ENCODE measurements at regions not wholly inside any gene's neighbourhood (a gene's known extent, or its start where the extent isn't known, plus 50 kb on each side); places are given as distances from the start of the nearest gene placed in this dataset.

DNA sequence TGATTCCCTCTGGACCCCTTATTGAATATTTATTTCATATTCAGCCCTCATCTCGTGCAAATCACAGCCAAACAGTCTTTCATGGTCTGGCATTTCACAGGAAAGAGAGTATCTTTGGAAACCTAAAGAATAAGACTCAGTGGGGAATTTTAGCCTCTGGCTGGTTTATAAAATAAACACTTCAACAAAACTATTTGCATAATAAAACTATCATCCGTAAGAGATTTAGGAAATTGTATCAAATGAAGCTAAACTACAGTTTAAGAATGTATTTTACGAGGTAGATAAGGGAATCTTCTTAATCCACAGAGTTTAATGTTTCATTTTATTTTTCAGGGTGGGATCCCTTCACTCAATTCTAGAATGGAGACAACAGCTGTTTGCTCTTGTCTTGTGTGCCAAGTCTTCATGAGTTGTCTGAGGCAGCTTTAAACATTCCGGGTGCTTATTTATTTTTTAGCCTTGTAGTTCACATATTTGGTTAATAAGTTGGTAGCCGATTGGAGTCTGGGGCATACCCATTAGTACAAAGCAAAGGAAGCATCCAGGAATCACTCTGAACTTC, 634.4 kb upstream of the KLF12 start:
- Mint-ChIP-seq H3K9me3 (no peaks in the 10 kb centered on the region), H3K27me3 (ENCODE audit: low read depth) (no peaks in the 10 kb centered on the region), H3K4me1 (ENCODE audit: low read depth) (no peaks in the 10 kb centered on the region), H3K4me3 (no peak overlapping the region), H3K36me3 (ENCODE audit: low read depth) (no peaks in the 10 kb centered on the region), H3K27ac (no peak overlapping the region)
- DNase-seq (ENCODE audit: low spot score), result no peak

DNA sequence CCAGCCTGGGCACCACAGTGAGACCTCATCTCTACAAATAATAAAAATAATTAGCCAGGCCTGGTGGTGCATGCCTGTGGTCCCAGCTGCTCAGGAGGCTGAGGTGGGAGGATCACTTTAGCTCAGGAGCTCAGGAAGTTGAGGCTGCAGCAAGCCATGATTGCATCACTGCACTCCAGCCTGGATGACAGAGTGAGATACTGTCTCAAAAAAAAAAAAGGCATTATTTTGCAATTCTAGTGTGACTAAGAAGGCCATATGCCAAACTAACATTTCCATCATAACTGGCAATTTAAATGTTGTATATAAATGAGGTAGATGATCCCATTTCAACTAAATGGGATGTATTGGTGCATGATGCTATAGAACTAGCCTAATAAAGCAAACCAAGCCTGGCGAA, 632.8 kb upstream of the KLF12 start:
- Mint-ChIP-seq H3K27me3 (ENCODE audit: low read depth) (no peaks in the 10 kb centered on the region), H3K4me3 (no peak overlapping the region), H3K4me1 (ENCODE audit: low read depth) (no peaks in the 10 kb centered on the region), H3K36me3 (ENCODE audit: low read depth) (no peaks in the 10 kb centered on the region), H3K9me3 (no peaks in the 10 kb centered on the region), H3K27ac (no peak overlapping the region)
- no peak for DNase-seq (ENCODE audit: low spot score)

DNA sequence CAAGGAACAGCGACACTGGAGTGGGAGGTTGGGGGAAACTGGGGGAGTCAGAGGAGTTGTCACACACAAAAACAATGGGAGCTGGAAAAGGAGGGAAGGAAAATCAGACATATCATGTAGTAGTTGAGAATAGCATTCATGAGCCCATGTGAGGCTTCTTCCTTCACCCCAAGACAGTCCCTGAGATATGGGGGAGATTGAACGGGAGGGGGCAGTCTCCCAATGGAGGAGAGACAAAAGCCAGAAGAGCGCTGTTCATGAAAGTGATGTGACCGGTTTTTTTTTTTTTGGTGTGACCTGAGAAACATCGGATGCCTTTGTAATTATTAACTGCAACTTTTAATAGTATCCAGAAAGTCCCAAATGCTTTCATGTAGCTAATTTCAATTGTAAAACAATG, 631.8 kb upstream of the KLF12 start:
- no peaks in the 10 kb centered on the region for H3K36me3 Mint-ChIP-seq (ENCODE audit: low read depth)
- no peaks in the 10 kb centered on the region for H3K9me3 Mint-ChIP-seq

DNA sequence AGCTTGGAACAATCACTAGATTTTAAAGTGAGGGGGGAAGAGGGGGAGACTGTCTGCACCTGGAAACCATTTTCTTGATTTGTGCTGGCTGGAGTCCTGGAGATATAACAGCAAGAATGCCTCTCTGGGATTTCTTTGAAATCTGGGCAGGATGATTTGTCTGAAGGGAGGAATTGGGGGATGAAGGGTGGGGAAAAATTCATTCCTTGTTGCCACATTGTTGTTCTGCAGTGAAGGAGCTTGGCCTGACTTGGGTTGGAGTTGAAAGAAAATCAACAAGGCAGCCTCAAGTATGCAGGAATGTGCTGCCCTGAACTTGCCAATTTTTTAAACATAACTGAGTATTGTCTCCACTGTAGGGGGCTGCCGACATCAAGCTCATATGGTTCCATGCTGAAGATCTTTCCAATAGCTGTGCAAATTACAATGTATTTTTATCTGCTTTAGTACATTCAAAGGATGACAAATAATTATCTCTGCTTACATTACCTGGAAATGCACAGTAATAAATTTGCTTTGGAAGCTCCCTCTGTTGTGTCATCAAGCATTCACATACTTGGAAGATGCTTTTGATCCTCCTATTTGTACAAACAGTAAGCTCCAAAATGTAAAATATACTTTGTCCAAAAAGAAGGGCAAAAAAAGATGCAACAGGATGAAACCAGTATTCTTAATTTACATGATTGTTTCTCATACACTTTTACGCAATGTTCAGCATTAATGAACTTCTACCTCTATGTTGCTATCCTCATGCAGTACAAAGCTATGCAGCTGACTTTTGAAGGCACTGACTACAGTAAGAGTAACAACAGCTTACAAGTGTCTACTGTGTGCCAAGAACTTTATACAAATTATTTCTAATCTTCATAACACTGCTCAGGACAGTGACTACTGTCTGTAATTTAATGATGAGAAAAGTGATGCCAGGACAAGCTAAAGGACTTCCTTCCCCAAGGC, 627.9 kb upstream of the KLF12 start:
- Mint-ChIP-seq H3K9me3 (no peaks in the 10 kb centered on the region), H3K27me3 (ENCODE audit: low read depth) (no peaks in the 10 kb centered on the region), H3K36me3 (ENCODE audit: low read depth) (no peaks in the 10 kb centered on the region), H3K4me1 (ENCODE audit: low read depth) (no peaks in the 10 kb centered on the region), H3K27ac (no peak overlapping the region), H3K4me3 (no peak overlapping the region)
- no peak for DNase-seq (ENCODE audit: low spot score)

More for the DNA sequence above, 631.8 kb upstream of the KLF12 start:
- DNase-seq (ENCODE audit: low spot score), result no peak
- H3K4me3 Mint-ChIP-seq, result no peak overlapping the region
- no peak overlapping the region for H3K27ac Mint-ChIP-seq
- no peaks in the 10 kb centered on the region for H3K4me1 Mint-ChIP-seq (ENCODE audit: low read depth)
- no peaks in the 10 kb centered on the region for H3K27me3 Mint-ChIP-seq (ENCODE audit: low read depth)

DNA sequence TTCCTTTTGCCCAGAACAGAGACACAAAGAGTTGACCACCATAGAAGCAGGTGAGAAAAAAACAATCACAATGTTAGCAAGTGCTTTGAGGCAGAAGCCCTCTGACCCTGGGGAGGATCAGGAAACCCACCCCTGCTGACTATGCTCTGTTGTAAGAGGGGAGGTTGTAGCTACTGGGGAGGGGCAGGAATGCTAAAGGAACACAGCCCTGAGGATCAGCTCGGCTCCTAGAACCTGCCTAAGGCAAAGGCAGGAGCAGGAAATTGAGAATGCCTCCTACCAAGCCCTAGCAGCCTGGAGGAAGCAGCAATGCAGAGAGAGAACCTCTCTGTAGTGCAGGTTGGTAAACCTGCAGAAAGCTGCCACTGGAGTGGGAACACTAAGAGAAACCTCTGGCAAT, 624.0 kb upstream of the KLF12 start:
- H3K27me3 Mint-ChIP-seq (ENCODE audit: low read depth), result no peaks in the 10 kb centered on the region
- no peak overlapping the region for H3K27ac Mint-ChIP-seq
- H3K9me3 Mint-ChIP-seq, result no peaks in the 10 kb centered on the region
- DNase-seq (ENCODE audit: low spot score), result no peak
- no peak overlapping the region for H3K4me3 Mint-ChIP-seq
- no peaks in the 10 kb centered on the region for H3K4me1 Mint-ChIP-seq (ENCODE audit: low read depth)
- H3K36me3 Mint-ChIP-seq (ENCODE audit: low read depth), result no peaks in the 10 kb centered on the region

DNA sequence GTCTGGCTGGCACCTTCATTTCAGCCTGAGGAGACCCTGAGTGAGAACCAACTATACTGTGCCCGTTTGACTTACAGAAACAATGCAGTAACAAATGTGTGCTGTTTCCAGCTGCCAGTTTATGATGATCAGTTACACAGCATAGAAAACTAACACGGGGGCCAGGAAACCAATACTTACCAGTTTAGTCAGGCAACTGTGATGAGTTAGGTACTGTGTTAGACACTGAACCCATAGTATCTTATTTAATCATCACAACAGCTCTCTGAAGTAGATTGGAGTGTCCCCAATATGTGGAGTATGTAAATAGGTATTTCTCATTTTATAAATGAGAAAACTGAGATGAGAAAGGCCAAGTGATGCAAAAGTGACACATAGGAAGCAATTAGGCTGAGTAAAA, 620.9 kb upstream of the KLF12 start:
- Mint-ChIP-seq H3K9me3 (no peaks in the 10 kb centered on the region), H3K4me3 (no peak overlapping the region), H3K27ac (no peak overlapping the region), H3K4me1 (ENCODE audit: low read depth) (no peaks in the 10 kb centered on the region), H3K36me3 (ENCODE audit: low read depth) (no peaks in the 10 kb centered on the region), H3K27me3 (ENCODE audit: low read depth) (no peaks in the 10 kb centered on the region)
- no peak for DNase-seq (ENCODE audit: low spot score)

DNA sequence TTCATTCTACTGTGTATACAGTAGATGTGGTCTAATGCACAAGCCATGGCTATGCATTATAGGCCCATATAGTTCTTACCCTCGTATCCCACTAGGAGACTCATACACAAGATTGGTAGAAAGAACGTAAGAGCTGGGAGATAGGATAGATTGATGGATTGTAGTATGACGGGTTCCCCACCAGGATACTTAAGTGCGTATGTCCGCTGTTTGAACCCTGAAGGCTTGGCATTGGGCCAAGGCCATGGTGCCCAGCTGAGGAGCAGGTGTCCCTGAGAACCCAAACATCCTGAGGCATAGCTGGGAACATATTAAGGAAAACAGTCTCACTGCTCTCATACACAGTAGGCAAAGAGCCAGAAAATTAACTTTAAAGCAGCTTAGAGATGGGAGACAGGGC, 617.5 kb upstream of the KLF12 start:
- Mint-ChIP-seq H3K4me1 (ENCODE audit: low read depth) (no peaks in the 10 kb centered on the region), H3K36me3 (ENCODE audit: low read depth) (no peaks in the 10 kb centered on the region), H3K9me3 (no peaks in the 10 kb centered on the region), H3K27me3 (ENCODE audit: low read depth) (no peaks in the 10 kb centered on the region), H3K27ac (no peak overlapping the region), H3K4me3 (no peak overlapping the region)
- no peak for DNase-seq (ENCODE audit: low spot score)

DNA sequence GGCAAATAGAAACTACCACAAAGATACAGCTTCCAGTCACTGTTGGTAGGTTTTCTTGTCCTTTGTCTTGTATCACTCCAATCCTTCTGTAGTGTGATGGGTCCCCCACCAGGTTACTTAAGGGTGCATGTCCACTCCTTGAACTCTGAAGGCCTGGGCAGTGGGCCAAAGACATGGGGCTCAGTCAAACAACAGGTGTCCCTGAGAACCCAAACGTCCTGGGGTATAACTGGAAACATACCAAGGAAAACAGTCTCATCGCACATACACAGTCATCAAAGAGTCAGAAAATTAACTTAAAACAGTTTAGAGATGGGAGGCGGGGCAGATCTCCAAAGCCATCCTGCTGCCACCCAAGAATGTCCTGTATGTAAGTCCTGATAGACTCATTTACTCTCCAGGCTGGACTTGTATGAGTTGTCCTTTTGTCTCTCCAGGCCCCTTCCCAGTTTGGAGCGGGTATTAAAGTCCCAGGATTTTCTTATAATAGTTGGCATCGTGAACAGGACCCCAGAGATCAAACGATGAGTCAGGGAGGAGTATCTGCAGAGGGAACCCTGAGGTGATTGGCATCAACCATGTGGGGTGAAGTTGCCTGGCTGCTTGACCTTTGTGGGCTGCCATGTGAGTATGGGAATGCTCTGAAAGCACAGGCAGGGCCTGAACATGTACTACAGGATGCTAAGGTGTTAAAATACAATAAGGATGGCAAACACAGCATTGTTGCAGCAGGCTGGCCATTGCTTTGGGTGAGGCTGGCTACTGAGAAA, 613.2 kb upstream of the KLF12 start:
- H3K9me3 Mint-ChIP-seq, result no peaks in the 10 kb centered on the region
- no peak for DNase-seq (ENCODE audit: low spot score)
- no peak overlapping the region for H3K4me3 Mint-ChIP-seq
- no peaks in the 10 kb centered on the region for H3K36me3 Mint-ChIP-seq (ENCODE audit: low read depth)
- no peaks in the 10 kb centered on the region for H3K4me1 Mint-ChIP-seq (ENCODE audit: low read depth)
- H3K27me3 Mint-ChIP-seq (ENCODE audit: low read depth), result no peaks in the 10 kb centered on the region
- no peak overlapping the region for H3K27ac Mint-ChIP-seq

DNA sequence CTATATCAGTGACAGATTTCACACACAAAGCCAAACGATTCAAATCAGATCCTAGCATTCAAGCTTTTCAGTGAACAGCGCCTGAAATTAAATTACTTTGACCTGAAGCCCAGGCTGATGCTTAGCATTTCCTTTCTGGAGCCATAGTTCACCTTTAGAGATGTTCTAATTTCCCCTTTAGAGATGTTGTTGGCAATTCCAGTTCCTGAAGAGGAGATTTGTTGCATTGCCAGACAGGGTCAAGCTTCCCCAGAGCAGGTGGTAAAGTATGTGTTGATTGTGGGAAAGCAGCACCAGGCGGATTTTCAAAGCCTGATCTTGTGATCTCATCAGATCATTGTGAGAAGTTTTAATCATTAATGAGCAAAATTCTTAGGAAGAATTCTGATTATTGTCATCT, 609.8 kb upstream of the KLF12 start:
- no peak for DNase-seq (ENCODE audit: low spot score)
- H3K27me3 Mint-ChIP-seq (ENCODE audit: low read depth), result no peaks in the 10 kb centered on the region

DNA sequence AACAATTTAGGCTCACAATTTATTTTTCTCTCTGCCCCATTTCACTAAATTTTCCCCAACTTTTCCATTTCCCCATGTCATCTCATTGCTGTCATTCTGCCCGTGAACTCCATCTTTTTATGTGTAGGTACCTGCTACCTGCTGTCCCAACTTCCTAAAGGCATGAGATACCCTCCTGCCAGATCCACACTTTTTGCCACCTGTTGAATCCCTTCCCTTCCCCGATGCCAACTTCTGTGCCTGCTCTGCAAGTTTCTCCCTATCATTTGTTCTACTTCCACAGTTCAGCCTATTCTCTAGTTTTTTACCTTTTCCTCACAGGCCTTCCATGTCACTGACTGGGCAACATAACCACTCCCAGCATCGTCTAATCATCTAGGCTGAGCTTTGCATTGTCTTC, 607.5 kb upstream of the KLF12 start:
- H3K9me3 Mint-ChIP-seq, result no peaks in the 10 kb centered on the region
- no peak overlapping the region for H3K27ac Mint-ChIP-seq
- no peak overlapping the region for H3K4me3 Mint-ChIP-seq

More for the DNA sequence above, 609.8 kb upstream of the KLF12 start:
- Mint-ChIP-seq H3K36me3 (ENCODE audit: low read depth) (no peaks in the 10 kb centered on the region), H3K4me1 (ENCODE audit: low read depth) (no peaks in the 10 kb centered on the region), H3K27ac (no peak overlapping the region), H3K4me3 (no peak overlapping the region), H3K9me3 (no peaks in the 10 kb centered on the region)

DNA sequence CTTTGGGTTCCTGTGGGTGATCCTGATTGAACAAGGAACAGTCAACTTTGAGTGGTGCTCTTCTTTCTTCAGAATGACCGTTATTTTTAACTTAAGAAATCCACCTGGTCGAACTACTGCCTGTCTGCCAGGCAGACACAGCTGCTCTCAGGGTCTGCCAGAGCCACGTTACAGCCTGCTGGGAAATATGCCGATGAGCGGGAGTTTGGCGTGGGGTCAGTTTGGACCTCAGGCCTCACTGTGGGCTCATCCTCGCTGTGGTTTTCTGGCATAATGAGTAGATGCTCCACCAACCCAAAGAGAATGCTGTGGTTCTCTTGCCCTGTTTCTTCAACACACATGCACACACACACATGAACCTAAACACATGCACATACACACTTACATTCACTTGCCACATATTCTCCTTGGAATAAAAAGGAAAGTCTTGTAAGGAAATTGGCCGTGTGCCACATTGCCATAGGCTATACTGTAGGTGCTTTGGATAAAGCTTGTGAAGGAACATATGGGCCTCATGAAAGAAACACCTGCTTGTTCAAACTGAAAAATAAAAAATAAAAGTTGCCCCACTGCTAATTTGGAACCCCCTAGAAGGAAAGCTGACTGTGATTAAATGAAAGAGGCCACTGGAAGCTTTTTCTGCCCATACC, 598.7 kb upstream of the KLF12 start:
- Mint-ChIP-seq H3K36me3 (ENCODE audit: low read depth) (no peaks in the 10 kb centered on the region), H3K4me1 (ENCODE audit: low read depth) (no peaks in the 10 kb centered on the region), H3K27me3 (ENCODE audit: low read depth) (no peaks in the 10 kb centered on the region), H3K4me3 (no peak overlapping the region), H3K9me3 (no peaks in the 10 kb centered on the region), H3K27ac (no peak overlapping the region)
- no peak for DNase-seq (ENCODE audit: low spot score)

More for the DNA sequence above, 607.5 kb upstream of the KLF12 start:
- Mint-ChIP-seq H3K27me3 (ENCODE audit: low read depth) (no peaks in the 10 kb centered on the region), H3K36me3 (ENCODE audit: low read depth) (no peaks in the 10 kb centered on the region), H3K4me1 (ENCODE audit: low read depth) (no peaks in the 10 kb centered on the region)
- no peak for DNase-seq (ENCODE audit: low spot score)

DNA sequence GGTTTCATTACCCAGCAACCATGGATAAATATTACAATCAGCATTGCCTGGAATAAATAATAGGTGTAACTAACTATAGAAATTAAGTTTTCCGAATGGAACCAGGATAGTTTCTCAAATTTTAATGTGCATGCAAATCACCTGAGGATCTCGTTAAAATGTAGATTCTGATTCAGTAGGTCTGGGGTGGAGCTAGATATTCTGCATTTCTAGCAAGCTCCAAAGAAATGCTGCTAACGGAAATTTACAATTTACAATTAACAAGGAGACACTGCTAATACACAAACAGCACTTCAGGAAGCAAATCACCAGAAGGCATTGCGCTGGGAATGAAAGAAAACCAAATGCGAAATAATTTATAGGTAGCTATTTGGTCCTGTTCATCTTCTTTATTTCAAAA, 597.5 kb upstream of the KLF12 start:
- Mint-ChIP-seq H3K9me3 (no peaks in the 10 kb centered on the region), H3K4me1 (ENCODE audit: low read depth) (no peaks in the 10 kb centered on the region), H3K27ac (no peak overlapping the region), H3K4me3 (no peak overlapping the region), H3K27me3 (ENCODE audit: low read depth) (no peaks in the 10 kb centered on the region), H3K36me3 (ENCODE audit: low read depth) (no peaks in the 10 kb centered on the region)
- DNase-seq (ENCODE audit: low spot score), result no peak

DNA sequence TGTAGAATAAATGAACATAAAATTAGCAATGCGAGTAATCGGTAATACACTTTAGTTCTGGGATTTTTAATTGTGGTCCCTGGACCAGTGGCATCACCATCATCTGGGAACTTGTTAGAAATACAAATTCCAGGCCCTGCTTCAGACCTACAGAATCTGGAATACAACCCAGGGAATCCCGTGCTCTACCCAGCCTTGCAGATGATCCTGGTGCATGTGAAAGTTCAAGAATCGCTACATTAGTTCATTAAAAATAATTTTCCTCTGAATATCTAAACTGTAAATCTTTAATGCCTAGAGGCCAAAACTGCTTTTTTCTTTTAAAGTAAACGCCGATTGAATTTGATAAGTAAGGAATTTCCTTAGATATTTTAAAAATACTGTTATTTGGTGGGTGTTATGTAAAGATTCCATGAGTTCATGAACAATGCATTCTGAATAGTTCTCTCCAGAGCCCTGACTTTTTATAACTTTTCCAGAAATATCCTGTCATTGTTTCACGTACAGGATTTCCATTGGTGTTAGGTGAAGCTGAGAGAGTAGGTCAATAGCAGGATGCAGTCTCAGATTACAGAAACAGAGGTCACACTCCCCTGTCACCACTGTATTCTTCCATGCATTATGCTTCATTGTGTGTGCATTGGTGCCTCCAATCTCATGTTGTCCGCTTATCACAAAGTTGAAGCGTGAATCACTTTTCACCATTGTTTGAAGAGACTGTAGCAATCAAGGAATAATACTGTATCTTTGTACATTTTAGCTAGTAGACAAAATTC, 596.5 kb upstream of the KLF12 start:
- no peaks in the 10 kb centered on the region for H3K4me1 Mint-ChIP-seq (ENCODE audit: low read depth)
- H3K9me3 Mint-ChIP-seq, result no peaks in the 10 kb centered on the region
- H3K27ac Mint-ChIP-seq, result no peak overlapping the region
- no peaks in the 10 kb centered on the region for H3K36me3 Mint-ChIP-seq (ENCODE audit: low read depth)
- no peak overlapping the region for H3K4me3 Mint-ChIP-seq
- H3K27me3 Mint-ChIP-seq (ENCODE audit: low read depth), result no peaks in the 10 kb centered on the region
- DNase-seq (ENCODE audit: low spot score), result no peak

All from T-helper 2 cell treated with Interferon-gamma antibody and Interleukin-4, amounts not matched to agents 5 μg/mL and 100 μg/mL, for 36 hours (primary cell).